HepG2 (cell line): ENCODE measurements at regions not wholly inside any gene's neighbourhood (a gene's known extent, or its start where the extent isn't known, plus 50 kb on each side); places are given as distances from the start of the nearest gene placed in this dataset.

ENCODE experiments used
- ATAC-seq: fragments of 200-7000 bp; cut with Tn5 transposase; 3 replicates; pipeline ENCODE4 v1.9.1; 2020; ENCODE audit warnings: mild to moderate bottlenecking, moderate library complexity
- BruUV-seq: library from RNA; stranded (reverse); fragments of 400-500 nt; replicated peaks from 2 replicates; lab custom pipeline; 2021; lab: Mats Ljungman, UMichigan
- CTCF ChIA-PET: fragments of 300-600 bp; formaldehyde crosslinking; extraction: SDS; loops from one replicate; lab custom pipeline; 2021; ENCODE audit warnings: low total read pairs, inconsistent platforms, low intra/inter-chr PET ratio; lab: Yijun Ruan, JAX
- POLR2A ChIA-PET: fragments of 350-600 bp; sonication (Branson Sonifier 250); formaldehyde crosslinking; loops from one replicate; lab custom pipeline; 2020; ENCODE audit warnings: antibody characterized with exemption, inconsistent platforms; lab: Yijun Ruan, JAX
- DNase-seq: peaks from one replicate; pipeline ENCODE4 v3.0.0-alpha.2; 2015; ENCODE audit warnings: low spot score
- FAIRE-seq: peaks from 3 replicates; lab custom pipeline; 2011; peaks lifted over from hg19 to GRCh38; lab: Jason Lieb, UNC
- H2AFZ ChIP-seq: one replicate; pipeline ENCODE4 v1.6.1; 2011; ENCODE audit warnings: low read length, inconsistent platforms
- H3K27ac ChIP-seq: fragments of 300-600 bp; 3 replicates; pipeline ENCODE4 v1.8.0; 2011; ENCODE audit warnings: mixed run types, mild to moderate bottlenecking, mixed read lengths, low read length, inconsistent platforms; ENCODE audit not compliant: insufficient read depth; ENCODE audit errors: extremely low read length
- H3K27me3 ChIP-seq, 2 experiments: fragments of 200-600 bp in 1 of 2; 2 replicates in 1 of 2; 3 replicates in 1 of 2; pipeline versions ENCODE4 v1.6.0 to v1.8.0; 2011; ENCODE audit warnings: low read length in 2 of 2, mild to moderate bottlenecking in 2 of 2, moderate library complexity in 2 of 2, inconsistent platforms in 1 of 2; ENCODE audit not compliant: insufficient read depth in 2 of 2, control insufficient read depth in 1 of 2
- H3K36me3 ChIP-seq, 2 experiments: fragments of 200-600 bp in 1 of 2; replicated peaks in 1 of 2; 2 replicates in 1 of 2; 3 replicates in 1 of 2; pipeline versions ENCODE4 v1.5.1 to v1.8.0; 2011; ENCODE audit warnings: low read length in 2 of 2, inconsistent platforms in 1 of 2; ENCODE audit not compliant: insufficient read depth in 2 of 2, control insufficient read depth in 1 of 2
- H3K4me1 ChIP-seq: 2 replicates; pipeline ENCODE4 v1.5.1; 2012; ENCODE audit warnings: low read length, inconsistent platforms; ENCODE audit not compliant: insufficient read depth
- H3K4me2 ChIP-seq: 2 replicates; pipeline ENCODE4 v1.6.0; 2011; ENCODE audit warnings: low read depth, low read length, inconsistent platforms
- H3K4me3 ChIP-seq, 3 experiments: fragments of 200-600 bp in 1 of 3; sonication (generic), shearing (Covaris generic) in 1 of 3; replicated peaks in 1 of 3; 2 replicates each; pipeline ENCODE4 v1.5.1; 2011 to 2016; ENCODE audit warnings: low read length in 3 of 3, inconsistent platforms in 2 of 3, low read depth in 2 of 3, mild to moderate bottlenecking in 2 of 3, control low read depth in 1 of 3, mixed read lengths in 1 of 3; ENCODE audit not compliant: insufficient read depth in 1 of 3
- H3K79me2 ChIP-seq: one replicate; pipeline ENCODE4 v1.6.1; 2011; ENCODE audit warnings: low read length, inconsistent platforms; ENCODE audit not compliant: insufficient read depth
- H3K9ac ChIP-seq: 2 replicates; pipeline ENCODE4 v1.6.0; 2011; ENCODE audit warnings: mild to moderate bottlenecking, low read depth, low read length, inconsistent platforms; ENCODE audit not compliant: insufficient read depth
- H3K9me3 ChIP-seq: 2 replicates; pipeline ENCODE4 v1.5.1; 2012; ENCODE audit warnings: mild to moderate bottlenecking, low read length
- H4K20me1 ChIP-seq: 2 replicates; pipeline ENCODE4 v1.6.0; 2011; ENCODE audit warnings: inconsistent platforms, mild to moderate bottlenecking, low read length, moderate library complexity; ENCODE audit not compliant: insufficient read depth
- BRCA1 ChIP-seq: sonication (generic); formaldehyde crosslinking; IDR thresholded peaks from 2 replicates; pipeline ENCODE4 v1.4.0; 2020; ENCODE audit warnings: missing genetic modification reagents
- FIP1L1 ChIP-seq: fragments of 200-400 bp; formaldehyde crosslinking; IDR thresholded peaks from 2 replicates; pipeline ENCODE4 v1.6.1; 2018; ENCODE audit warnings: low read depth, mild to moderate bottlenecking, low read length, moderate library complexity, borderline replicate concordance; ENCODE audit not compliant: insufficient read depth
- GPN1 ChIP-seq: sonication (generic); formaldehyde crosslinking; IDR thresholded peaks from 2 replicates; pipeline ENCODE4 v1.5.1; 2020; ENCODE audit warnings: missing genetic modification reagents, borderline replicate concordance
- KLF12 ChIP-seq: sonication (generic); formaldehyde crosslinking; IDR thresholded peaks from 2 replicates; pipeline ENCODE4 v1.4.0; 2020; ENCODE audit warnings: missing genetic modification reagents, borderline replicate concordance
- RAD51 ChIP-seq: fragments of 450-650 bp; IDR thresholded peaks from 2 replicates; pipeline ENCODE4 v1.6.1; 2016; ENCODE audit warnings: borderline replicate concordance
- RFXAP ChIP-seq: sonication (generic); formaldehyde crosslinking; IDR thresholded peaks from 2 replicates; pipeline ENCODE4 v1.4.0; 2020; ENCODE audit warnings: missing genetic modification reagents, borderline replicate concordance
- SIX1 ChIP-seq: sonication (generic); formaldehyde crosslinking; IDR thresholded peaks from 2 replicates; pipeline ENCODE4 v1.4.0; 2020; ENCODE audit warnings: missing genetic modification reagents, borderline replicate concordance
- ZFP36 ChIP-seq: fragments of 150-350 bp; IDR thresholded peaks from 2 replicates; pipeline ENCODE4 v1.6.1; 2018; ENCODE audit warnings: borderline replicate concordance, low read length, low read depth; ENCODE audit not compliant: partially characterized antibody
- ZMYM4 ChIP-seq: sonication (generic); formaldehyde crosslinking; IDR thresholded peaks from 2 replicates; pipeline ENCODE4 v1.8.1; 2023; ENCODE audit warnings: mild to moderate bottlenecking, missing genetic modification reagents
- ZNF230 ChIP-seq: sonication (generic); formaldehyde crosslinking; IDR thresholded peaks from 2 replicates; pipeline ENCODE4 v1.4.0; 2020; ENCODE audit warnings: mild to moderate bottlenecking, missing genetic modification reagents
- ZNF24 ChIP-seq: fragments of 450-650 bp; IDR thresholded peaks from 2 replicates; pipeline ENCODE4 v1.6.1; 2017; ENCODE audit warnings: antibody characterized with exemption, mild to moderate bottlenecking
- ZNF260 ChIP-seq: sonication (generic); formaldehyde crosslinking; IDR thresholded peaks from 2 replicates; pipeline ENCODE4 v1.4.0; 2020; ENCODE audit warnings: missing genetic modification reagents, low read depth, mild to moderate bottlenecking, borderline replicate concordance
- ZNF709 ChIP-seq: sonication (generic); formaldehyde crosslinking; IDR thresholded peaks from 2 replicates; pipeline ENCODE4 v1.5.0; 2020; ENCODE audit warnings: mild to moderate bottlenecking, missing genetic modification reagents
- WGBS: methylation state at CpG from one replicate; pipeline ENCODE4 v1.1.6; 2017; ENCODE audit warnings: low lambda C conversion rate; 5-methylcytosine and 5-hydroxymethylcytosine counted together
- in situ Hi-C: cut with HindIII; loops from 2 replicates; pipeline ENCODE4 v1.10.0; 2017; ENCODE audit warnings: low pct_unique_long_range_greater_than_20kb; ENCODE audit not compliant: extremely low pct_ligation_motif_present
- intact Hi-C: fragments of 100-400 bp; cut with micrococcal nuclease; formaldehyde crosslinking; loops from one replicate; pipeline ENCODE4 v1.10.0; 2022; ENCODE audit not compliant: unreplicated experiment
- TF ChIP-seq, protein P1 (sequence below): sonication (generic); formaldehyde crosslinking; IDR thresholded peaks from 2 replicates; pipeline ENCODE4 v1.4.0; 2020; ENCODE audit warnings: missing genetic modification reagents
- TF ChIP-seq, protein P2 (sequence below): sonication (generic); formaldehyde crosslinking; conservative IDR thresholded peaks from 2 replicates; pipeline ENCODE4 v1.4.0; 2020; ENCODE audit warnings: missing genetic modification reagents

DNA sequence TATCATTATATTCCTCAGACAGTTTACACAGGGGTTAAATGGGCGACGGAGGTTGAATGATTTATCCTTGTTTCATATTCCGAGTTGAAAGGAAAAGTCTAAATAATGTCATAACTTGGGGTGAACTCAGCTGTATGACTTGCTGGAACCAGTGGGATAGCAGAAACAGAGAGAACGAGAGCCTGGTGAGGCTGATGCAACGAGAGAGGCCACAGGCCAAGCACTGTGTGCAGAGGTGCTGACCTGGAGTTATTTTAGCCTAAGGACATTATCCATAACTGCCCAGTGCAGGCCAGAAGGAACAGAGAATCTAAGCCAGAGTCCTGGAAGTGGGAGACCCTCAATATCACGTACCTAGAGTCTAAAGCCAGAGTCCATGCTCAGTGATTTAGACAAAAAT, 394.9 kb downstream of the MAFB start:
- TF ChIP-seq ZNF230 (CRISPR knock-in tag) (no peak), ZMYM4 (CRISPR knock-in tag) (no peak), FIP1L1 (no peak), SIX1 (CRISPR knock-in tag) (no peak), BRCA1 (CRISPR knock-in tag) (no peak), RAD51 (no peak), ZNF709 (CRISPR knock-in tag) (no peak), GPN1 (CRISPR knock-in tag) (no peak), KLF12 (CRISPR knock-in tag) (no peak), ZNF260 (no peak), ZFP36 (no peak), ZNF24 (no peak), RFXAP (no peak)
- TF ChIP-seq, protein P1, sequence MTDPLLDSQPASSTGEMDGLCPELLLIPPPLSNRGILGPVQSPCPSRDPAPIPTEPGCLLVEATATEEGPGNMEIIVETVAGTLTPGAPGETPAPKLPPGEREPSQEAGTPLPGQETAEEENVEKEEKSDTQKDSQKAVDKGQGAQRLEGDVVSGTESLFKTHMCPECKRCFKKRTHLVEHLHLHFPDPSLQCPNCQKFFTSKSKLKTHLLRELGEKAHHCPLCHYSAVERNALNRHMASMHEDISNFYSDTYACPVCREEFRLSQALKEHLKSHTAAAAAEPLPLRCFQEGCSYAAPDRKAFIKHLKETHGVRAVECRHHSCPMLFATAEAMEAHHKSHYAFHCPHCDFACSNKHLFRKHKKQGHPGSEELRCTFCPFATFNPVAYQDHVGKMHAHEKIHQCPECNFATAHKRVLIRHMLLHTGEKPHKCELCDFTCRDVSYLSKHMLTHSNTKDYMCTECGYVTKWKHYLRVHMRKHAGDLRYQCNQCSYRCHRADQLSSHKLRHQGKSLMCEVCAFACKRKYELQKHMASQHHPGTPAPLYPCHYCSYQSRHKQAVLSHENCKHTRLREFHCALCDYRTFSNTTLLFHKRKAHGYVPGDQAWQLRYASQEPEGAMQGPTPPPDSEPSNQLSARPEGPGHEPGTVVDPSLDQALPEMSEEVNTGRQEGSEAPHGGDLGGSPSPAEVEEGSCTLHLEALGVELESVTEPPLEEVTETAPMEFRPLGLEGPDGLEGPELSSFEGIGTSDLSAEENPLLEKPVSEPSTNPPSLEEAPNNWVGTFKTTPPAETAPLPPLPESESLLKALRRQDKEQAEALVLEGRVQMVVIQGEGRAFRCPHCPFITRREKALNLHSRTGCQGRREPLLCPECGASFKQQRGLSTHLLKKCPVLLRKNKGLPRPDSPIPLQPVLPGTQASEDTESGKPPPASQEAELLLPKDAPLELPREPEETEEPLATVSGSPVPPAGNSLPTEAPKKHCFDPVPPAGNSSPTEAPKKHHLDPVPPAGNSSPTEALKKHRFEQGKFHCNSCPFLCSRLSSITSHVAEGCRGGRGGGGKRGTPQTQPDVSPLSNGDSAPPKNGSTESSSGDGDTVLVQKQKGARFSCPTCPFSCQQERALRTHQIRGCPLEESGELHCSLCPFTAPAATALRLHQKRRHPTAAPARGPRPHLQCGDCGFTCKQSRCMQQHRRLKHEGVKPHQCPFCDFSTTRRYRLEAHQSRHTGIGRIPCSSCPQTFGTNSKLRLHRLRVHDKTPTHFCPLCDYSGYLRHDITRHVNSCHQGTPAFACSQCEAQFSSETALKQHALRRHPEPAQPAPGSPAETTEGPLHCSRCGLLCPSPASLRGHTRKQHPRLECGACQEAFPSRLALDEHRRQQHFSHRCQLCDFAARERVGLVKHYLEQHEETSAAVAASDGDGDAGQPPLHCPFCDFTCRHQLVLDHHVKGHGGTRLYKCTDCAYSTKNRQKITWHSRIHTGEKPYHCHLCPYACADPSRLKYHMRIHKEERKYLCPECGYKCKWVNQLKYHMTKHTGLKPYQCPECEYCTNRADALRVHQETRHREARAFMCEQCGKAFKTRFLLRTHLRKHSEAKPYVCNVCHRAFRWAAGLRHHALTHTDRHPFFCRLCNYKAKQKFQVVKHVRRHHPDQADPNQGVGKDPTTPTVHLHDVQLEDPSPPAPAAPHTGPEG (CRISPR knock-in tag) = no peak
- TF ChIP-seq, protein P2, sequence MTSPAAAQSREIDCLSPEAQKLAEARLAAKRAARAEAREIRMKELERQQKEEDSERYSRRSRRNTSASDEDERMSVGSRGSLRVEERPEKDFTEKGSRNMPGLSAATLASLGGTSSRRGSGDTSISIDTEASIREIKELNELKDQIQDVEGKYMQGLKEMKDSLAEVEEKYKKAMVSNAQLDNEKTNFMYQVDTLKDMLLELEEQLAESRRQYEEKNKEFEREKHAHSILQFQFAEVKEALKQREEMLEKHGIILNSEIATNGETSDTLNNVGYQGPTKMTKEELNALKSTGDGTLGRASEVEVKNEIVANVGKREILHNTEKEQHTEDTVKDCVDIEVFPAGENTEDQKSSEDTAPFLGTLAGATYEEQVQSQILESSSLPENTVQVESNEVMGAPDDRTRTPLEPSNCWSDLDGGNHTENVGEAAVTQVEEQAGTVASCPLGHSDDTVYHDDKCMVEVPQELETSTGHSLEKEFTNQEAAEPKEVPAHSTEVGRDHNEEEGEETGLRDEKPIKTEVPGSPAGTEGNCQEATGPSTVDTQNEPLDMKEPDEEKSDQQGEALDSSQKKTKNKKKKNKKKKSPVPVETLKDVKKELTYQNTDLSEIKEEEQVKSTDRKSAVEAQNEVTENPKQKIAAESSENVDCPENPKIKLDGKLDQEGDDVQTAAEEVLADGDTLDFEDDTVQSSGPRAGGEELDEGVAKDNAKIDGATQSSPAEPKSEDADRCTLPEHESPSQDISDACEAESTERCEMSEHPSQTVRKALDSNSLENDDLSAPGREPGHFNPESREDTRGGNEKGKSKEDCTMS (CRISPR knock-in tag) = no peak
- no peaks in the 10 kb centered on the region for H3K27me3 ChIP-seq
- no peaks in the 10 kb centered on the region for H3K9me3 ChIP-seq
- no peak overlapping the region for H3K4me3 ChIP-seq
- no TSS peak for BruUV-seq
- no peak overlapping the region for H3K27ac ChIP-seq
- H3K9ac ChIP-seq = no peak overlapping the region
- ATAC-seq (no peak), DNase-seq (no peak), FAIRE-seq (no peak)
- POLR2A ChIA-PET = no interaction called here
- CTCF ChIA-PET = no interaction called here
- in situ Hi-C loops (no loop called here), intact Hi-C loops (no loop called here)
- 14% methylated on average over 6 of the region's 6 CpGs for WGBS
- no peaks in the 10 kb centered on the region for H3K36me3 ChIP-seq
- H3K4me1 ChIP-seq = no peaks in the 10 kb centered on the region
- H3K4me2 ChIP-seq = no peak overlapping the region
- no peaks in the 10 kb centered on the region for H4K20me1 ChIP-seq
- H2AFZ ChIP-seq = no peak overlapping the region
- H3K79me2 ChIP-seq = no peaks in the 10 kb centered on the region
